ENCODE measurements at regions not wholly inside any gene's neighbourhood (a gene's known extent, or its start where the extent isn't known, plus 50 kb on each side); places are given as distances from the start of the nearest gene placed in this dataset.

DNA sequence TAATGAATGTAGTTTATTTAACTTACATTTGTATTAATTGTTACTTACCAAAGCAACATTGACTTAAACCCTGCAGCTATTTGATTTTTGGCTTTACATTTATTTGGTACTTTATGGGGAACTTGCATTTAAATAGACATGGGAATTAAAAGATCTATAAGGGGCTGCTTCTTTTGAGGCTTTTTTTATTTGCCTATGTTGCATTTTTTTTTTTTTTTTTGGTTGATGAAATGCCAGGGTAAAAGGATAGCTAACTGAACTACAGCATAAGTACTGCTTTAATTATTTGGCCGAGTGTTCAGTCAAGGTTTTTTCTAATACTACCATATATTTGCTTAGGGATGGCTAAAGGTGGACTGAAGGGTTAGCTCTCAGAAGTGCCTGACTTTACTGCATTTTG, 62.5 kb upstream of the CDH4 start:
- Histone ChIP-seq H3K27ac (ENCODE audit: low read length) (no peak overlapping the region), H3K4me3 (ENCODE audit: low read length) (no peak overlapping the region), H3K27me3 (ENCODE audit: control insufficient read depth, insufficient read depth, low read length) (no peaks in the 10 kb centered on the region), H3K36me3 (ENCODE audit: control insufficient read depth, insufficient read depth, low read length) (0 out of 2 replicates have a peak, but pooled peaks cover 3% of the 10 kb centered on the region), H3K9me3 (ENCODE audit: control insufficient read depth, insufficient read depth, low read length) (no peaks in the 10 kb centered on the region), H3K4me1 (ENCODE audit: control insufficient read depth, insufficient read depth, low read length) (peaks cover 3% of the 10 kb centered on the region; the same call in 1 of the 2 replicates)
- no CpG with 5 or more reads among the region's 1 CpG for WGBS (ENCODE audit: insufficient coverage, insufficient read length)
- DNase-seq (ENCODE audit: low read depth, low spot score) = no peak

DNA sequence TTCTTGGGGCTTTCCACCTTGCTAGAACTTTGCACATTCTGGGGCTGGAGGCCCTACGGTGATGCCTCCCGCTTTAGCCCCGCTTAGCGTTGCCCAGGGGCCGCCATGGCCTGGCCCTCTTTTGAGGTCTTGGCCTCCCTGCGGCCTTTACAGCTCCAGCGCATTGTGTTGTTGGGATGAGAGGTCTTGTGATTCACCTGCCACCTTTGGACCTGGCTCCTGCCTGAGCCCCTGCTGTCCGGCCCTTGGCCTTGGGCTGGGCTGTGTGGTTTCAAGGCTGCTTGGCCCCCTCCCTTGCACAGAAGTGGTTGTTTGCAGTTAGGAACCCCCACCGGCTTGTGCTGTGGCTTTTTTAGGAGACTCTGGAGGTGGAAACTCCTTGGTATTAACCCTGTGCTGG, 61.0 kb upstream of the CDH4 start:
- no peaks in the 10 kb centered on the region for H3K9me3 ChIP-seq (ENCODE audit: control insufficient read depth, insufficient read depth, low read length)
- WGBS (ENCODE audit: insufficient coverage, insufficient read length) = no CpG with 5 or more reads among the region's 9 CpGs
- no peak overlapping the region for H3K27ac ChIP-seq (ENCODE audit: low read length)
- 0 out of 2 replicates have a peak, but pooled peaks cover 3% of the 10 kb centered on the region for H3K36me3 ChIP-seq (ENCODE audit: control insufficient read depth, insufficient read depth, low read length)
- no peak for DNase-seq (ENCODE audit: low read depth, low spot score)
- H3K4me1 ChIP-seq (ENCODE audit: control insufficient read depth, insufficient read depth, low read length) = peaks cover 3% of the 10 kb centered on the region; the same call in 1 of the 2 replicates
- H3K4me3 ChIP-seq (ENCODE audit: low read length) = no peak overlapping the region
- H3K27me3 ChIP-seq (ENCODE audit: control insufficient read depth, insufficient read depth, low read length) = no peaks in the 10 kb centered on the region

DNA sequence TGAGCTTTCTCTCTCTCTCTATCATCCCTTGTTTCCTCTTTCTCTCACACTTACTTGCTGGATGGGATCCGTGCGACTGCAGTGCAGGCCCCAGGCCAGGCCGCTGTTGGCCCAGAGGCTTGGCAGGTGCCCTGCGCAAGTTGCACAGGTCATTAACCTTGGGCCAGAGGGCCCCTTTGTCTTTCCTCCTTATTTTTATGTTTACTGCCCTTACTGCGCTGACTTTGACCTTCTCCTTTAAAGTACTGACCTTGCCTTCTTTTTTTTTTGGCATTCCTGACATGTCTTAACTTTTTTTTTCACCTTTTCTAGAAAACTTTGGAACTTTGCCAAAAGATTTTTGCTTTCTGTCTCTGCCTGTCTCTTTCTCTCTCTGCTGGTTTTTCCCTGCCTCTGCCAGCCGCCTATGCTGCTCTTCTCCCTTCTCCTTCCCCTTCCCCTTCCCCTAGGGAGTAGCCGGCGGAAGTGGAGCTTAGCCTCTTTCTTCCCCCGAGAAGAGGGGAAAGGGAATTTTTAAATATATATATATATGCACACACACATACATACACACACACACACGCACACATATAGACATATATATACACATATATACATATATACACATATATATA, 59.6 kb upstream of the CDH4 start:
- H3K4me3 ChIP-seq (ENCODE audit: low read length) = no peak overlapping the region
- H3K27ac ChIP-seq (ENCODE audit: low read length) = no peak overlapping the region
- peaks cover 3% of the 10 kb centered on the region; the same call in 1 of the 2 replicates for H3K4me1 ChIP-seq (ENCODE audit: control insufficient read depth, insufficient read depth, low read length)
- WGBS (ENCODE audit: insufficient coverage, insufficient read length) = no CpG with 5 or more reads among the region's 10 CpGs
- no peak for DNase-seq (ENCODE audit: low read depth, low spot score)
- H3K27me3 ChIP-seq (ENCODE audit: control insufficient read depth, insufficient read depth, low read length) = no peaks in the 10 kb centered on the region
- 0 out of 2 replicates have a peak, but pooled peaks cover 3% of the 10 kb centered on the region for H3K36me3 ChIP-seq (ENCODE audit: control insufficient read depth, insufficient read depth, low read length)
- no peaks in the 10 kb centered on the region for H3K9me3 ChIP-seq (ENCODE audit: control insufficient read depth, insufficient read depth, low read length)

DNA sequence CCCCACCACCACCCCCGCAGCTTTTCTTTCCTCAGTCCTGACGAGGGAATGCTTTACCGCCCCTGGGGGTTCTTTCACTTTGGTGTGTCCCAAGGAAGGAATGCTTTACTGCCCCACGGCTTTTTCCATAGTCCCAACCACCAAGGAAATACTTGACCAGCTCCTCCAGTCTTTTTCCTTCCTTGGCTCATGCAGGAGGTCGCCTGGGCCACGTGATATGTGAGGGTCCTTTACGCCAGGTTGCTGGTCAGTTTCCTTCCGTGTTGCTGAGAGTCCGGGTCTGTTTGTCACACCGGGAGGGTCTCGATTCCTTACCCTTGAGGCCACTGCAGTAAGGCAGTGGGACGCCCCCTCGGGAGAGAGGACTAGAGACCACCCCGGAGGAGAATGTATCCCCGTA, 58.9 kb upstream of the CDH4 start:
- Histone ChIP-seq H3K9me3 (ENCODE audit: control insufficient read depth, insufficient read depth, low read length) (no peaks in the 10 kb centered on the region), H3K4me1 (ENCODE audit: control insufficient read depth, insufficient read depth, low read length) (peaks cover 1% of the 10 kb centered on the region; the same call in 1 of the 2 replicates), H3K36me3 (ENCODE audit: control insufficient read depth, insufficient read depth, low read length) (no peaks in the 10 kb centered on the region), H3K27ac (ENCODE audit: low read length) (no peak overlapping the region), H3K27me3 (ENCODE audit: control insufficient read depth, insufficient read depth, low read length) (no peaks in the 10 kb centered on the region), H3K4me3 (ENCODE audit: low read length) (no peak overlapping the region)
- no peak for DNase-seq (ENCODE audit: low read depth, low spot score)
- WGBS (ENCODE audit: insufficient coverage, insufficient read length) = no CpG with 5 or more reads among the region's 15 CpGs
